ENCODE measurements at regions not wholly inside any gene's neighbourhood (a gene's known extent, or its start where the extent isn't known, plus 50 kb on each side); places are given as distances from the start of the nearest gene placed in this dataset.

DNA sequence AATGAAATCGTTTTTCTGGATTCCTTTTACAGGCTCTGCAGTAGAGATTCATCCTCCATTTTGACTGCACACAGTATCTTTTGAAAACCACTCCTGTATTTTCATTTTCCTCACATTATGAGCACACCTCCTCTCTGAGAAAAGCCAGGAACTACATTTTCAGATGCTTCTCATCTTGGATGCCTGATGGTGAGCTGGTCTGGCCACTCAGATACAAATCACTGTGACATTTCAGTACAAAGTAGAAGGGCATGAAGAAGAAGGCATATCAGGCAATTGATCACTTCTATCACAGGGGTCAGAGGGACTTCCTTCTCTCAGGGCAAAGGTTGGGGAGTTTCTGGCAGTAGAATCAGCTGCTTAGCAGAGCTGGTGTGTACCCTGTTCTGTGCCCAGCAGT, 192.0 kb upstream of the POM121L12 start:
- H3K36me3 ChIP-seq (ENCODE audit: control insufficient read depth in 2 of 2, insufficient read depth in 1 of 2, low read length in 2 of 2) = no peaks in the 10 kb centered on the region
- no peaks in the 10 kb centered on the region for H3K4me1 ChIP-seq (ENCODE audit: control insufficient read depth, insufficient read depth, low read length)
- no peak overlapping the region for H3K27ac ChIP-seq (ENCODE audit: extremely low read depth, low read depth, low read length)
- no peak overlapping the region for H3K4me3 ChIP-seq (ENCODE audit: low read depth, low read length)
- H3K9me3 ChIP-seq (ENCODE audit: control insufficient read depth, insufficient read depth, low read depth, low read length) = no peaks in the 10 kb centered on the region
- CTCF ChIA-PET = no interaction called here
- TF ChIP-seq ZNF391 (tag by site-specific recombination; IDR thresholded peaks at IDR 0.05; ENCODE audit: borderline replicate concordance, low read depth) (no peak), ZNF830 (tag by site-specific recombination; IDR thresholded peaks at IDR 0.05; ENCODE audit: low read depth) (no peak), ZNF692 (tag by site-specific recombination; IDR thresholded peaks at IDR 0.05) (no peak), SP7 (tag by site-specific recombination; IDR thresholded peaks at IDR 0.05) (no peak), ZNF175 (tag by site-specific recombination; IDR thresholded peaks at IDR 0.05) (no peak), ZNF501 (tag by site-specific recombination; IDR thresholded peaks at IDR 0.05) (no peak), ZNF837 (tag by site-specific recombination; IDR thresholded peaks at IDR 0.05) (no peak), HIC1 (tag by site-specific recombination; IDR thresholded peaks at IDR 0.05) (no peak), ZNF792 (tag by site-specific recombination; IDR thresholded peaks at IDR 0.05) (no peak), ZNF510 (tag by site-specific recombination; IDR thresholded peaks at IDR 0.05; ENCODE audit: insufficient replicate concordance) (no peak), TCF7L2 (IDR thresholded peaks at IDR 0.05; ENCODE audit: borderline replicate concordance, low read depth, low read length) (no peak), KLF10 (tag by site-specific recombination; IDR thresholded peaks at IDR 0.05) (no peak), ZNF404 (tag by site-specific recombination; IDR thresholded peaks at IDR 0.05) (no peak), ZNF16 (tag by site-specific recombination; IDR thresholded peaks at IDR 0.05; ENCODE audit: low read depth) (no peak), PRDM1 (tag by site-specific recombination; IDR thresholded peaks at IDR 0.05) (no peak)
- TF ChIP-seq, protein P1, sequence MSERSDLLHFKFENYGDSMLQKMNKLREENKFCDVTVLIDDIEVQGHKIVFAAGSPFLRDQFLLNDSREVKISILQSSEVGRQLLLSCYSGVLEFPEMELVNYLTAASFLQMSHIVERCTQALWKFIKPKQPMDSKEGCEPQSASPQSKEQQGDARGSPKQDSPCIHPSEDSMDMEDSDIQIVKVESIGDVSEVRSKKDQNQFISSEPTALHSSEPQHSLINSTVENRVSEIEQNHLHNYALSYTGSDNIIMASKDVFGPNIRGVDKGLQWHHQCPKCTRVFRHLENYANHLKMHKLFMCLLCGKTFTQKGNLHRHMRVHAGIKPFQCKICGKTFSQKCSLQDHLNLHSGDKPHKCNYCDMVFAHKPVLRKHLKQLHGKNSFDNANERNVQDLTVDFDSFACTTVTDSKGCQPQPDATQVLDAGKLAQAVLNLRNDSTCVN (tag by site-specific recombination; optimal IDR thresholded peaks at IDR 0.05) = no peak
- TF ChIP-seq, protein P2, sequence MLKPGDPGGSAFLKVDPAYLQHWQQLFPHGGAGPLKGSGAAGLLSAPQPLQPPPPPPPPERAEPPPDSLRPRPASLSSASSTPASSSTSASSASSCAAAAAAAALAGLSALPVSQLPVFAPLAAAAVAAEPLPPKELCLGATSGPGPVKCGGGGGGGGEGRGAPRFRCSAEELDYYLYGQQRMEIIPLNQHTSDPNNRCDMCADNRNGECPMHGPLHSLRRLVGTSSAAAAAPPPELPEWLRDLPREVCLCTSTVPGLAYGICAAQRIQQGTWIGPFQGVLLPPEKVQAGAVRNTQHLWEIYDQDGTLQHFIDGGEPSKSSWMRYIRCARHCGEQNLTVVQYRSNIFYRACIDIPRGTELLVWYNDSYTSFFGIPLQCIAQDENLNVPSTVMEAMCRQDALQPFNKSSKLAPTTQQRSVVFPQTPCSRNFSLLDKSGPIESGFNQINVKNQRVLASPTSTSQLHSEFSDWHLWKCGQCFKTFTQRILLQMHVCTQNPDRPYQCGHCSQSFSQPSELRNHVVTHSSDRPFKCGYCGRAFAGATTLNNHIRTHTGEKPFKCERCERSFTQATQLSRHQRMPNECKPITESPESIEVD (tag by site-specific recombination; IDR thresholded peaks at IDR 0.05) = no peak
- TF ChIP-seq, protein P3, sequence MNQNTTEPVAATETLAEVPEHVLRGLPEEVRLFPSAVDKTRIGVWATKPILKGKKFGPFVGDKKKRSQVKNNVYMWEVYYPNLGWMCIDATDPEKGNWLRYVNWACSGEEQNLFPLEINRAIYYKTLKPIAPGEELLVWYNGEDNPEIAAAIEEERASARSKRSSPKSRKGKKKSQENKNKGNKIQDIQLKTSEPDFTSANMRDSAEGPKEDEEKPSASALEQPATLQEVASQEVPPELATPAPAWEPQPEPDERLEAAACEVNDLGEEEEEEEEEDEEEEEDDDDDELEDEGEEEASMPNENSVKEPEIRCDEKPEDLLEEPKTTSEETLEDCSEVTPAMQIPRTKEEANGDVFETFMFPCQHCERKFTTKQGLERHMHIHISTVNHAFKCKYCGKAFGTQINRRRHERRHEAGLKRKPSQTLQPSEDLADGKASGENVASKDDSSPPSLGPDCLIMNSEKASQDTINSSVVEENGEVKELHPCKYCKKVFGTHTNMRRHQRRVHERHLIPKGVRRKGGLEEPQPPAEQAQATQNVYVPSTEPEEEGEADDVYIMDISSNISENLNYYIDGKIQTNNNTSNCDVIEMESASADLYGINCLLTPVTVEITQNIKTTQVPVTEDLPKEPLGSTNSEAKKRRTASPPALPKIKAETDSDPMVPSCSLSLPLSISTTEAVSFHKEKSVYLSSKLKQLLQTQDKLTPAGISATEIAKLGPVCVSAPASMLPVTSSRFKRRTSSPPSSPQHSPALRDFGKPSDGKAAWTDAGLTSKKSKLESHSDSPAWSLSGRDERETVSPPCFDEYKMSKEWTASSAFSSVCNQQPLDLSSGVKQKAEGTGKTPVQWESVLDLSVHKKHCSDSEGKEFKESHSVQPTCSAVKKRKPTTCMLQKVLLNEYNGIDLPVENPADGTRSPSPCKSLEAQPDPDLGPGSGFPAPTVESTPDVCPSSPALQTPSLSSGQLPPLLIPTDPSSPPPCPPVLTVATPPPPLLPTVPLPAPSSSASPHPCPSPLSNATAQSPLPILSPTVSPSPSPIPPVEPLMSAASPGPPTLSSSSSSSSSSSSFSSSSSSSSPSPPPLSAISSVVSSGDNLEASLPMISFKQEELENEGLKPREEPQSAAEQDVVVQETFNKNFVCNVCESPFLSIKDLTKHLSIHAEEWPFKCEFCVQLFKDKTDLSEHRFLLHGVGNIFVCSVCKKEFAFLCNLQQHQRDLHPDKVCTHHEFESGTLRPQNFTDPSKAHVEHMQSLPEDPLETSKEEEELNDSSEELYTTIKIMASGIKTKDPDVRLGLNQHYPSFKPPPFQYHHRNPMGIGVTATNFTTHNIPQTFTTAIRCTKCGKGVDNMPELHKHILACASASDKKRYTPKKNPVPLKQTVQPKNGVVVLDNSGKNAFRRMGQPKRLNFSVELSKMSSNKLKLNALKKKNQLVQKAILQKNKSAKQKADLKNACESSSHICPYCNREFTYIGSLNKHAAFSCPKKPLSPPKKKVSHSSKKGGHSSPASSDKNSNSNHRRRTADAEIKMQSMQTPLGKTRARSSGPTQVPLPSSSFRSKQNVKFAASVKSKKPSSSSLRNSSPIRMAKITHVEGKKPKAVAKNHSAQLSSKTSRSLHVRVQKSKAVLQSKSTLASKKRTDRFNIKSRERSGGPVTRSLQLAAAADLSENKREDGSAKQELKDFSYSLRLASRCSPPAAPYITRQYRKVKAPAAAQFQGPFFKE (tag by site-specific recombination; IDR thresholded peaks at IDR 0.05; ENCODE audit: borderline replicate concordance) = no peak
- TF ChIP-seq, protein P4, sequence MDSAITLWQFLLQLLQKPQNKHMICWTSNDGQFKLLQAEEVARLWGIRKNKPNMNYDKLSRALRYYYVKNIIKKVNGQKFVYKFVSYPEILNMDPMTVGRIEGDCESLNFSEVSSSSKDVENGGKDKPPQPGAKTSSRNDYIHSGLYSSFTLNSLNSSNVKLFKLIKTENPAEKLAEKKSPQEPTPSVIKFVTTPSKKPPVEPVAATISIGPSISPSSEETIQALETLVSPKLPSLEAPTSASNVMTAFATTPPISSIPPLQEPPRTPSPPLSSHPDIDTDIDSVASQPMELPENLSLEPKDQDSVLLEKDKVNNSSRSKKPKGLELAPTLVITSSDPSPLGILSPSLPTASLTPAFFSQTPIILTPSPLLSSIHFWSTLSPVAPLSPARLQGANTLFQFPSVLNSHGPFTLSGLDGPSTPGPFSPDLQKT (IDR thresholded peaks at IDR 0.05; ENCODE audit: borderline replicate concordance, low read depth, low read length) = no peak
- POLR2A ChIA-PET = no interaction called here

All from HEK293 (cell line).